Epidermal melanocyte (primary cell): ENCODE measurements at regions not wholly inside any gene's neighbourhood (a gene's known extent, or its start where the extent isn't known, plus 50 kb on each side); places are given as distances from the start of the nearest gene placed in this dataset.
A peak's percentile ranks its signal among the peaks of the same experiment; 100 is the strongest.

ENCODE experiments used
- DNase-seq: peaks from one replicate; pipeline ENCODE4 v3.0.0; 2011; ENCODE audit warnings: low spot score; ENCODE audit not compliant: insufficient read length

DNA sequence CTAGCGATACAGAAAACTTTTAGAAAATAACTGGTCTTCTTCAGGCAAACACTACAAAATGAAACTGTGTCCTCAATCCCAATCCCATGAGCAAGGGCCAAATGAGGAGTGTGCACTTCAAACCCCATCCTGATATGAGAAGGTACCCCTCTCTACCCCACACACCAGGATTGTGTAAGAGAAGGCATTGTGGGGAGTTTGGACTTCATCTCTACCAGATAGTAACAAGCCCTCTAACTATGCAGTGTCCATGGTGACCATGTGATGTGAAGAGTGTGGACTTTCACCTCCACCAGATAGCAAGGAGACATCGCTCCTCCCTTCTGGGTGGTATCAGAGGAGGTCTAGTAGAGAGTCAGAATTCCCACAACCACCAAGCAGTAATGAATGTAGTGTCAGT lies 769.3 kb downstream of the MECOM start:
- DNase-seq, result no peak

DNA sequence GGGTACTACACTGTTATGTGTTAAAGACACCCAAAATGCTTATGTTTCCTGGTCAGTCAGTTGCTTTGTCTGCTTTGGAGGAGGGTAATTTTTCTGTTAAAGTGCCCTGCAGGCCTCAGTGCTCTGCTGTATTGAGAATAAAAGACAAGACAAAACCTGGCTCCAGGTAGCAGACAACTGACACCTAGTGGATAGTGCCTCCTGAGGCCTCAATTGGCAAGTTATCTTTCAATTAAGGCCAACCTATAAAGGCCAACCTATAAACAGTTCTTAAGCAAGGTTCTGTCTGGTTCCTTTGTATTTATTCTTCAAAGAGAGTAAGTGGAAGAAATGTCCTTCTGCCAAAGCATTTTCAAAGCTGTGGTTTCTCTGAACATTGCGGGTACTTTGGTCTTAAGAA lies 773.8 kb downstream of the MECOM start:
- DNase-seq, result no peak

GRCh38 chr3:168888781-168889180 lies 774.7 kb downstream of the MECOM start:
- no peak for DNase-seq

DNA sequence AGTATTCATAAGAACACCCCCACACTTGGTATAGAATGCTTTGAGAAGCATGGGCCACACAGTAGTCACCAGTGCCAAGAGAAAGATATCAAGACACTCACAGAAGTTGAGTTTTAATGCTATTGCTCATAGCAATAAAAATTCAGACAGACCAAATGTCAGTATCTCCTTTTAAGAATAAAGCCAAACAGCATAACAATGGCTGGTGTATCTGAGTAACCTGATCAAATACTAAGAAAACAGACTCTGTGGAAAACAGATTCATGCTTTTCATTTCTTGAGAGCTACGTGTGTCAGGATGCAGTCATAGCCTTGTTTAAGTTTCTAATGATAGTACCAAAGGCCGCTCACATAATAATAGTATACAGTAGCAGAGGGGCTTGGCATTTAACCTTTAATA lies 778.5 kb downstream of the MECOM start:
- no peak for DNase-seq

GRCh38 chr3:168884353-168884903 lies 779.1 kb downstream of the MECOM start:
- DNase-seq, result peak; percentile 22

DNA sequence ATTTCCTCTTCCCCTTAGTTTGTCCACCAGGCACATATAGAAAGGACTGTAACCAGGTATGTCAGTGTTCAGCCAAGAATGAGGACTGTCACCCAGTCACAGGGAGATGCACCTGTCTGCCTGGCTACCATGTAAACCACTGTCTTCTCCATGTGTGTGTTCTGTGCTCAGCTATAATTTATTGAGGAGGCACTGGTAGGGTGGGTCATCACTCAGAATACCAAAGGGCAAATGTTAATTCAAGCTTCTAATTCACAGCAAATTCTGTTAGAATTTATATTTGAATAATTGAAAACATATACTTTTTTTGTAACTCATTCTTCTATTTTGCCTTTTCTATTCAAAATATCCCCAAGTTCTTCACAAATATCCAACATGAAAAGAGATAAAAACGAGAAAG lies 780.4 kb downstream of the MECOM start:
- no peak for DNase-seq

DNA sequence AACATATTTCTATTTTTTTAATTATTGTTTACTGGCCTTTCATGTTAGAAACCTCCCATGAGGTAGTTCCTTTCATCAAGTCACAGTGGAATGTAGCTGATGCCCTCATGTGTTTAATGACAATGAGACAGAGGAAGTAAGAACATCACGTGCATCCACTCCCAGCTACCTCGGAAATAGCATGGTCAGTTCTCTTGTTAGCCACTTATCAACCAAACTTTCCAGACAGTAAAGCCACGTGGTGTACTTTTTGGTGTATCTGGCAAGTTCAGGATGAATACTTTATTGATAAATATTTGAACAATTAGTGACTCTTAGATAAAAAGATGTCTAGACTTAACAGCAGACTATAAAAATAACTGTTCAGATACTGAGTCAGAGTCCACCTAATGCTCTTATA lies 781.7 kb downstream of the MECOM start:
- no peak for DNase-seq

DNA sequence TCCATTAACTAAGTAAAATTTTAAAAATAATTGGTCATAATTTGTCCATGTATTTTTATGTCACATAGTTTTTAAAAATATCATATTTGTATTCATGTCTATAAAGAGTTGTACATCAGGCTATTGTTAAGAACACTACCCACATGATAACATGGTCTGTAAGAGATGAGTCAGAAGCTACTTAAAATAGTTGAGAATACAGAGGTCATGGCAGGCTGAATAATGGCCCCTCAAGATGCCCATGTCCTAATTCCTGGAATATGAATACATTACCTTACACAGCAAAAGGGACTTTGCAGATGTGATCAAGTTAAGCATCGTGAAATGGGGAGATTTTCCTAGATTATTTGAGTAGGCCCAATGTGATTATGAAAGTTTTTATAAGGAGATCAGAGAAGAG lies 782.9 kb upstream of the GOLIM4 start:
- no peak for DNase-seq

DNA sequence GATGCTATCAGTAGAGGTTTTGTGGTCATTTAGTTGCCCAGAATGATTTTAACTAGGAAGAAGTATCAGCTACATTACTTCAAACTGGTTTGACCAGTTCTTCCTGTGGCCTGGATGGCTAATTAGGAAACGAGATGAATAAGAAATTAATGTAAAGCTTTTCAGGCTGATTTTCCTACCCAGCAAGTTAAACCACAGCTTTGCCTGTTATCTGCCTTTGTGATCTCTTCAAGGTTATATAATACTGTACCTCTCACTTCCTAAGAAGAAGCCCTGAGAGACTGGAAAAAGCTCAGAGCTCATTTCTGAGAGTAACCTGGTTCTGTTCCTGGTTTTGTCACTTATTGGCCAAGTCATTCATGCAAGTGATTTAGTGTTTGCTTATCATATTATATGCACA lies 782.2 kb upstream of the GOLIM4 start:
- DNase-seq, result no peak

DNA sequence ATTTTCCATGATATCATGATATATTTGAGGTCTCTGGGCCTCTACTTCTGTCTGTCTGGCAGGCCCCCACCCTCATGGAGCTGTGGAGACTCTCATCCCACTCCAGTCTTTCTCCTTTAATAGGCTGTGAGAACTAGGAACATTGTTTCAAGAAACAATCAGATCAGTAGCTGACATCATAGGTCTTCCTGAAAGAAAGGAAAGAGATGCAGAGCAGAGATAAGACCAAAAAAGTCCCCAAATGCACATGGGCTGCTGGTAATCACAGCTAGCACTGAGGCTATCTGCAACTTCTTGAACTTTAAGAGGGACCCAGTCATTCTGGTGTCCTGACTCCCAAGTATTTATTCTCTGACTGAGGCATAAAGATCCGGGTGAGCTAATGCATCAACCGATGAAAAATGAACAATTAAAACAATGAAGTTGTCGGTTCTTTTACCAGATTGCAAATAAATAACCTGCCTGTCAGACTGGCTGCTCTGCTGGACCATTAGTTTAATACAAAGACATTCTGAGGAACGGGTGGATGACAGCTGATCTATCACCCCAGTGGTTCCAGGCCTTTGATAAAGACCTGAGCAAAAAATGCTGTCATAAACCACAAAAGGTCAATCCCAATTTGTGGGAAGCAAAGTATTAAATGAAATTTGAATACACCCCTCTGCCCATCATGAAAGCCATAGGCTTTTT lies 780.8 kb upstream of the GOLIM4 start:
- DNase-seq, result no peak

DNA sequence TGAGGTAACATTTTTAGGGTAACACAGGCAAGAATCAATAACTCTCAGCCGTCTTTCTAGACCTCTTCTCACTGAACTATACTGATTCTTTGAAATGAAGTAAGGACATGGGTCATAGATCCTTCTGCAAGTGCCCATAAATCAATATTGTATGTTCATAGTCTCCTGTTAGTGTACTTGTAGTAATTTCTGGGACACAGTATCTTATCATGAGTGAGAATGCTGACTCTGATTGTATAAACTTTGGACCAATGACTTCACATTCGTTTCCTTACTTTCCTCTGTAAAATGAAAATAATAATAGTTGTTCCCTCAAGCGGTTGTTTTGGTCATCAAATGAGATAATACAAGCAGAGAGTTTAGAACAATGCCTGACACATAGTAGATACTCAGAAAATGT lies 777.1 kb upstream of the GOLIM4 start:
- no peak for DNase-seq

DNA sequence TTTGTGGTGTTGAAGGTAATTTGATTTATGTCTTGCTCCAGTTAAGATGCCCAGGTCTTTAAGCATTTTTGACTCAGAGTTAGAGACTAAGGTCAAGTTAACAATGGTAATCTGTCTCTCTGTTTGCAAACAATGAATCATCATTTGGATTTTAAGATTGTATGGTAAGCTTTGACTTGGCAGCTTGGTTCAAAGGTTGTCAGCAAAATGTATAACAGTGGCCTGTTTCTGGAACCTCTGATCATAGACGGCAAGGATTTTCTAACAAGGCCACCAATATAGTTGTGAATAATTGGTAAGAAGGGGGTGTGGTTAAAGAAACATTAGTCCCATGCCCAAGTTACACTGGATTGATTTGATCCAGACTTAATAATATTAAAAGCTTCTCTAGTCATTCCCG lies 775.2 kb upstream of the GOLIM4 start:
- DNase-seq, result no peak

DNA sequence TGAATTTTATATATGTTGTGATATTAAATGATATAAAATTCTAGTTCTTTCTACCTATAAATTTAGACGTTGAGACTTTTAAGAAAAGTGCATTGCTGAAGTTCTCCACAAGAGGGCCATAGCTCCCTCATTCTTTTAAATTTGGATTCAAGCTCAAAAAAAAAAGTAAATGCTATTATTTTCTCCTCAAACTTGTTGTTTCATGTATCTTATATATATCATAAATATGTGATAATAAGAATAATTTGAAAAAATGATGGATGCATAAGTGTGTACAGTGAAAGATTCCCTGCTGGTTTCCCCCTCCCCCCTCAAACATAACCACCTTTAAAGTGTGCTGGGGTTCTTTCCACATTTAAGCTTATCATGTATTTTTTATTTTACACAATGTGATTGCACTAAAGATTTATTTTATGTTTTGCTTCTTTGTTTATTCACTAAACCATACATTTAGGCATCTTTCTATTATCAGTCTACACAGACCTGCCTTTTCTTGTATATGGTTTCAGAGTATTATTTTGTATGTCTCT lies 769.4 kb upstream of the GOLIM4 start:
- no peak for DNase-seq

GRCh38 chr3:168864107-168865021 lies 768.6 kb upstream of the GOLIM4 start:
- no peak for DNase-seq

GRCh38 chr3:168863561-168863960 lies 767.8 kb upstream of the GOLIM4 start:
- DNase-seq, result no peak

DNA sequence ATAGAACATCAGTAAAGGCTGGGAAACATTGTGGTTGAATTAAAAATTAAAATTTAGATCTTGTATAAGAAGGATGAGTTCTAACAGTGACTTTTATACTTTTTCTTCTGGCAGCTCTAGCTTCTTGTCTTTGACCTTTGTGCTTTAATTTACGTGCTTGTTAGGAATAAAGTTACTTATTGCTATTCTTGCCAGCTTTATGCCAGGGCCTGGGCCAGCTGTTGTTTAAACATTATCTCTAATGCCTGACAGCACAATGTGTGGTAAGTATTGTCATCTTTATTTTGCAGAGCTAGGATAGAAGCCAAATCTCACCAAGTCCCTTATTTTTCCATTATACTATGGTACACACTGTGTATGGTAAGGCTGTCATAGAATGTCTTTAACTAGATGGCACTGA lies 766.7 kb upstream of the GOLIM4 start:
- DNase-seq, result no peak

DNA sequence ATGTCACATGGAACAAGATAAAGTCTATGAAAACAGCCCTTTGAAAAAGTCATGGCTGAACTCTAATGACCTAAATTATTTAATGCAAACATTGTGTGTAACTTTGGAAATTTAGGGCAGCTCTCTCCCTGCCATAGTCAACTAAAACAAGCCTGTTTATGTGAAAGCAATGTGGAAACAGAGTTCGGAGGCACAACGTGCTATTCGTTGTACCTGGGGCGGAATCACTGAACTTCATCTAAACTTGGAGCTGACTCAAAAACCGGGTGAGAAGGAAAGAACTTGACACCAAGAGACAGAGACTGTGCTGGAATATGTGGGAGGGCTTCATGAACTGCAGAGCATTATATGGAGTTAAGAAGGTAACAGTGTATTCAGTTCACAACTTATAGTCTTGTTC lies 764.9 kb upstream of the GOLIM4 start:
- no peak for DNase-seq

DNA sequence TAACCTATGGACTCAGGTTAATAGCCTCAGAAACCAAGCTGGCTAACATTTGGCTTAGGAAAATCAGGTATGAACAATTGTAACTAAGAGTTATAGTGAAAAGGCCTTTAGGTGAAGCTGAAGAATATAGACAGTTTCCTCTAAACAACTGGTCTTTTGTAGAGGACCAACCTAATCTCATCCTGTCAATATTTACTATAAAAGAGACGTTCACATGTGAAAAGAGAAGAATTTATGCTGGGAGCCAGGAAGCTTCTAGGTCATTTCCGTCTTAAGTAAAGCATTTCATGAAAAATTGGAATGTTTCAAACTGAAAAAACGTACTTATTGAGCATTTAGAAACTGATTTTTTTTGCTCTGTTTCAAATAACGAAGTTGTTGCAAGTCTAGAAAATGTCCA lies 764.3 kb upstream of the GOLIM4 start:
- DNase-seq, result no peak

DNA sequence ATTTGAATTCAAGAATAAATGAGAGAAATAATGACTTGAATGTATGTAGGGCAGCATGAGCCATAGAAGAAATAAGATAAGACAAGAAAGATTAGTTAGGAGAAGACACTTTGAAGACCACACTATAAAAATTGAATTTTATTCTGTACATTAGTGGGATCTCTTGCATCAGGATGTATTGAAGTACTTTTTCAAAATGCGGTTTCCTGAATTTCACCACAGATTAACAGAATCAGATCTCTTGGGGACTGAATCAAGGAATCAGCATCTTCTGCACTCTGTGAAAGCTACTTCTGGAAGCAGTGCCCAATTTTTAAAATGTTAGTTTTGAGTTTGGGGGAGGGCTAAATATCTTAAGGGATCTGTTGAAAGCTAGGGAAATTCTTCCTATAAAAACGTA lies 763.9 kb upstream of the GOLIM4 start:
- no peak for DNase-seq

GRCh38 chr3:168859143-168859542 lies 763.4 kb upstream of the GOLIM4 start:
- DNase-seq, result no peak

DNA sequence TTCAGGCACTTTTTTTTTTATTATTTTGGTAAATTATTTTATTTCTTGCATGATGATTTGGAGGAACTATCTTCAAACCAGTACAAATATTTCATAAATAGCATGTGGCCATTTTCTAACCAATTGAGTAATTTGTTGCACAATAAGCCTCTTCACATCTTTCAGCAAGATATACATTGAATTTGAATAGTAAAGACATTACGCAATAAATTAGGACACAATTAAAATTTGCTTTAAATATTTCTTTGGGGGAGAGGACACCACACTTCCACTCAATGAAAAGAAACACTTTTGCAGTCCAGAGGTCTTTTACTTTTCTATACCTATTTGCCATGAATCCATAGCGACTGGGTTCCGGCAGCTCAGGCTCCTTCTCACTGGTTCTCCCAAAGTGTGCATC lies 762.6 kb upstream of the GOLIM4 start:
- DNase-seq, result no peak

DNA sequence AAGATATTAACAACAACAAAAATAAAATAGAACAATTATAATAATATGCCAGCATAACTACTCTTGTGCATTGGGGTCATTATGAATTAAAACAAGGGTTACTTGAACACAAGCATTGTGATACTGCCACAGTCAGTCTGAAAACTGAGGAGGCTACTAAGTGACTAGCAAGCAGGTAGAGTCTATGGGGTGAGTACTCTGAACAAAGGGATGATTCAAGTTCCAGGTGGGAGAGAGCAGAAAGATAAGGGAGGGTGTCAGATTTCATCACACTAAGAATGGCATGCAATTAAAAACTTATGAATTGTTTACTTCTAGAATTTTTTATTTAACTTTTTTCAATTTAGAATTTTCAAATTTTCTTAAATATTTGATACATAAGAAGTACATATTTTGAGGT lies 754.4 kb upstream of the GOLIM4 start:
- no peak for DNase-seq
